Loucy (cell line): ENCODE measurements at regions not wholly inside any gene's neighbourhood (a gene's known extent, or its start where the extent isn't known, plus 50 kb on each side); places are given as distances from the start of the nearest gene placed in this dataset.

Experiments
- CTCF ChIP-seq: fragments of 200-600 bp; sonication (generic); conservative IDR thresholded peaks from 2 replicates; pipeline ENCODE4 v1.5.1; 2014; ENCODE audit warnings: mild to moderate bottlenecking, antibody characterized with exemption, low read length
- EZH2phosphoT487 ChIP-seq: fragments of 200-600 bp; IDR thresholded peaks from 2 replicates; pipeline ENCODE4 v1.6.1; 2018; ENCODE audit warnings: antibody characterized with exemption, mild to moderate bottlenecking, moderate library complexity, borderline replicate concordance

GRCh38 chr15:56808160-56808559 lies 74.9 kb upstream of the ZNF280D start:
- no peak for TF ChIP-seq CTCF
- no peak for TF ChIP-seq EZH2phosphoT487
